Neural progenitor cell (in vitro differentiated cells): ENCODE measurements at regions not wholly inside any gene's neighbourhood (a gene's known extent, or its start where the extent isn't known, plus 50 kb on each side); places are given as distances from the start of the nearest gene placed in this dataset.

ENCODE experiments used
- DNase-seq: peaks from one replicate; pipeline ENCODE4 v3.0.0-alpha.2; 2016; ENCODE audit warnings: low spot score
- H2AFZ ChIP-seq: fragments of 200-600 bp; sonication (generic); replicated peaks from 2 replicates; pipeline ENCODE4 v1.6.1; 2016; ENCODE audit warnings: antibody characterized with exemption
- H3F3A ChIP-seq: fragments of 200-600 bp; sonication (generic); 2 replicates; pipeline ENCODE4 v1.6.1; 2016; ENCODE audit warnings: antibody characterized with exemption, low read depth
- H3K27ac ChIP-seq: fragments of 200-600 bp; sonication (generic); 2 replicates; pipeline ENCODE4 v1.5.1; 2016; ENCODE audit warnings: mild to moderate bottlenecking
- H3K27me3 ChIP-seq: fragments of 200-600 bp; sonication (generic); 2 replicates; pipeline ENCODE4 v1.6.1; 2016; ENCODE audit warnings: mild to moderate bottlenecking, moderate library complexity
- H3K36me3 ChIP-seq: fragments of 200-600 bp; sonication (generic); 2 replicates; pipeline ENCODE4 v1.5.1; 2016
- H3K4me1 ChIP-seq: fragments of 200-600 bp; sonication (generic); 2 replicates; pipeline ENCODE4 v1.6.1; 2016; ENCODE audit warnings: mixed run types
- H3K4me2 ChIP-seq: fragments of 200-600 bp; sonication (generic); 2 replicates; pipeline ENCODE4 v1.6.1; 2016
- H3K4me3 ChIP-seq: fragments of 200-600 bp; sonication (generic); 2 replicates; pipeline ENCODE4 v1.5.1; 2016
- H3K79me2 ChIP-seq: fragments of 200-600 bp; sonication (generic); 2 replicates; pipeline ENCODE4 v1.6.1; 2016; ENCODE audit warnings: low read depth
- H3K9ac ChIP-seq: fragments of 200-600 bp; sonication (generic); 2 replicates; pipeline ENCODE4 v1.6.1; 2016
- H3K9me3 ChIP-seq: fragments of 200-600 bp; sonication (generic); 2 replicates; pipeline ENCODE4 v1.5.1; 2016; ENCODE audit warnings: low read depth
- H4K20me1 ChIP-seq: fragments of 200-600 bp; sonication (generic); 2 replicates; pipeline ENCODE4 v1.6.1; 2016; ENCODE audit warnings: low read depth
- H3K27ac Mint-ChIP-seq: 3 replicates; pipeline ENCODE4 v1.8.0; 2021; ENCODE audit warnings: mixed read lengths
- H3K27me3 Mint-ChIP-seq: 2 replicates; pipeline ENCODE4 v1.8.0; 2022; ENCODE audit warnings: low read depth, mild to moderate bottlenecking, inconsistent platforms, moderate library complexity, mixed read lengths; ENCODE audit not compliant: insufficient read depth
- H3K36me3 Mint-ChIP-seq: 3 replicates; pipeline ENCODE4 v1.8.0; 2021; ENCODE audit warnings: mixed read lengths
- H3K4me1 Mint-ChIP-seq: 3 replicates; pipeline ENCODE4 v1.8.0; 2021; ENCODE audit warnings: mixed read lengths
- H3K4me3 Mint-ChIP-seq: 3 replicates; pipeline ENCODE4 v1.8.0; 2021; ENCODE audit warnings: mild to moderate bottlenecking, moderate library complexity, mixed read lengths
- H3K9me3 Mint-ChIP-seq: 3 replicates; pipeline ENCODE4 v1.8.0; 2020; ENCODE audit warnings: mixed read lengths
- CTCF ChIP-seq: fragments of 200-600 bp; sonication (generic); IDR thresholded peaks from 2 replicates; pipeline ENCODE4 v1.5.1; 2017; ENCODE audit warnings: antibody characterized with exemption, mild to moderate bottlenecking
- EZH2 ChIP-seq: fragments of 200-600 bp; sonication (generic); IDR thresholded peaks from 2 replicates; pipeline ENCODE4 v1.6.1; 2017; ENCODE audit warnings: antibody characterized with exemption, mild to moderate bottlenecking, moderate library complexity
- EZH2phosphoT487 ChIP-seq: fragments of 200-600 bp; sonication (generic); IDR thresholded peaks from 2 replicates; pipeline ENCODE4 v1.6.1; 2017; ENCODE audit warnings: antibody characterized with exemption

- H3K4me1 Mint-ChIP-seq = peaks cover 63% of the 10 kb centered on the region
- no peaks in the 10 kb centered on the region for H3K27me3 ChIP-seq
These were observed 486.1 kb upstream of the ADGRL2 start for GRCh38 chr1:81314513-81315233.

GRCh38 chr1:81313289-81313688, 487.4 kb upstream of the ADGRL2 start:
- Mint-ChIP-seq H3K9me3 (peaks cover 5% of the 10 kb centered on the region), H3K4me3 (no peak overlapping the region), H3K27me3 (no peaks in the 10 kb centered on the region), H3K4me1 (peaks cover 75% of the 10 kb centered on the region), H3K27ac (peak overlapping the region; percentile 81), H3K36me3 (no peaks in the 10 kb centered on the region)
- H3F3A ChIP-seq = peaks cover 57% of the 10 kb centered on the region
- no peak for DNase-seq
- H3K27me3 ChIP-seq = no peaks in the 10 kb centered on the region
- no peak overlapping the region for H3K9ac ChIP-seq
- peak overlapping the region; percentile 67 for H3K4me2 ChIP-seq
- H3K9me3 ChIP-seq = no peaks in the 10 kb centered on the region
- H3K4me3 ChIP-seq = no peak overlapping the region
- H2AFZ ChIP-seq = no peak overlapping the region
- H3K27ac ChIP-seq = peak overlapping the region; percentile 65
- peaks cover 4% of the 10 kb centered on the region for H3K79me2 ChIP-seq
- H3K36me3 ChIP-seq = no peaks in the 10 kb centered on the region
- H3K4me1 ChIP-seq = peaks cover 94% of the 10 kb centered on the region
- H4K20me1 ChIP-seq = no peaks in the 10 kb centered on the region
- no peak for TF ChIP-seq EZH2phosphoT487
- TF ChIP-seq CTCF = no peak
- TF ChIP-seq EZH2 = no peak

More at GRCh38 chr1:81314513-81315233, 486.1 kb upstream of the ADGRL2 start:
- H3K9ac ChIP-seq = no peak overlapping the region
- H3K36me3 ChIP-seq = no peaks in the 10 kb centered on the region
- peaks cover 4% of the 10 kb centered on the region for H3K79me2 ChIP-seq
- Mint-ChIP-seq H3K36me3 (peaks cover 5% of the 10 kb centered on the region), H3K9me3 (peaks cover 8% of the 10 kb centered on the region), H3K27ac (peak overlapping the region; percentile 47), H3K27me3 (no peaks in the 10 kb centered on the region), H3K4me3 (no peak overlapping the region)
- TF ChIP-seq EZH2 (no peak), EZH2phosphoT487 (no peak), CTCF (no peak)
- peak overlapping the region; percentile 59 for H2AFZ ChIP-seq
- H4K20me1 ChIP-seq = no peaks in the 10 kb centered on the region
- H3K27ac ChIP-seq = peak overlapping the region; percentile 25
- H3K4me1 ChIP-seq = peaks cover 80% of the 10 kb centered on the region
- H3K9me3 ChIP-seq = no peaks in the 10 kb centered on the region
- H3K4me3 ChIP-seq = no peak overlapping the region
- no peak for DNase-seq
- peaks cover 50% of the 10 kb centered on the region for H3F3A ChIP-seq
- peak overlapping the region; percentile 27 for H3K4me2 ChIP-seq

GRCh38 chr1:81312272-81312754, 488.4 kb upstream of the ADGRL2 start:
- peak overlapping the region; percentile 72 for H3K4me3 Mint-ChIP-seq
- Histone ChIP-seq H2AFZ (peak overlapping the region; percentile 75), H3K36me3 (no peaks in the 10 kb centered on the region), H3K4me3 (peak overlapping the region; percentile 24), H3K9me3 (no peaks in the 10 kb centered on the region), H3K4me2 (peak overlapping the region; percentile 67), H3K27me3 (no peaks in the 10 kb centered on the region), H3K79me2 (peaks cover 5% of the 10 kb centered on the region), H3K4me1 (peaks cover 95% of the 10 kb centered on the region), H3F3A (peaks cover 57% of the 10 kb centered on the region), H3K27ac (peak overlapping the region; percentile 54), H4K20me1 (no peaks in the 10 kb centered on the region), H3K9ac (no peak overlapping the region)
- peaks cover 3% of the 10 kb centered on the region for H3K9me3 Mint-ChIP-seq
- peak; percentile 35 for DNase-seq
- peaks cover 78% of the 10 kb centered on the region for H3K4me1 Mint-ChIP-seq
- H3K36me3 Mint-ChIP-seq = no peaks in the 10 kb centered on the region
- H3K27me3 Mint-ChIP-seq = no peaks in the 10 kb centered on the region
- peak overlapping the region; percentile 98 for H3K27ac Mint-ChIP-seq
- TF ChIP-seq CTCF (no peak), EZH2phosphoT487 (no peak), EZH2 (no peak)
